HG03439 (cell line): ENCODE measurements at regions not wholly inside any gene's neighbourhood (a gene's known extent, or its start where the extent isn't known, plus 50 kb on each side); places are given as distances from the start of the nearest gene placed in this dataset.
A peak's percentile ranks its signal among the peaks of the same experiment; 100 is the strongest.
"Not testable (repeated sequence)": the region's sequence is repeated elsewhere in the genome, so short reads cannot be mapped to it uniquely, and the experiment has no call there.

Source experiments
- ATAC-seq: cut with Tn5 transposase; IDR thresholded peaks from one replicate; pipeline ENCODE4 v1.9.1; 2021; ENCODE audit warnings: mild to moderate bottlenecking, moderate library complexity; ENCODE audit not compliant: unreplicated experiment

DNA sequence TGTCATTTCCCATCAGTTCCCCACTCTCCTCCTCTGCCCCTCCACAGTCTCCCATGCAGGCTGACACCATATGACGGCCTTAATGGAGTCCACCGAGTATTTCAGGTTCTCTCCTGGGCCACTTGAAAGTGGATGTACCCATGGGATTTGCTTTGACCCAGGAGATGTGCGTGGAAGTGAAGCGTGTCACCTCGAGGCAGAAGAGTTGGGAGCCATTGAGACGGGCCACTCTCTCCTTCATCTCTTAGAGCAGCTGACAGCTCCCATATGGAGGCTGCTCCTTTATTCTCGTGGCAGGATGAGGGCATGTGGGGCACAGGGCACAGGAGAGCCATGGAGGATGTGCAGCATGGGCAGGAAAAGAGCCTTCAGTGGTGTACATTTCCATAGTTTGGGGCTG lies 144.7 kb upstream of the CRYM start:
- ATAC-seq, result not testable (repeated sequence)

GRCh38 chr16:21404699-21405098 lies 126.6 kb upstream of the CRYM start:
- ATAC-seq, result not testable (repeated sequence)

DNA sequence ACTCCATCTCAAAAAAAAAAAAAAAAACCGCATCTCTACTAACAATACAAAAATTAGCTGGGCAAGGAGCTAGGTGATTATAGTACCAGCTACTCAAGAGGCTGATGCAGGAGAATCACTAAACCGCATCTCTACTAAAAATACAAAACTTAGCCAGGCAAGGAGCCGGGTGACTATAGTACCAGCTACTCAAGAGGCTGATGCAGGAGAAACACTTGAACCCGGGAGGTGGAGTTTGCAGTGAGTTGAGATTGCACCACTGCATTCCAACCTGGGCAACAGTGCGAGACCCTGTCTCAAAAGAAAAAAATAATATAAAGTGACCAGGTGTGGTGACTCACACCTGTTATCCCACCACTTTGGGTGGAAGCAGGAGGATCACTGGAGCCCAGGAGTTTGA lies 119.8 kb upstream of the CRYM start:
- not testable (repeated sequence) for ATAC-seq

DNA sequence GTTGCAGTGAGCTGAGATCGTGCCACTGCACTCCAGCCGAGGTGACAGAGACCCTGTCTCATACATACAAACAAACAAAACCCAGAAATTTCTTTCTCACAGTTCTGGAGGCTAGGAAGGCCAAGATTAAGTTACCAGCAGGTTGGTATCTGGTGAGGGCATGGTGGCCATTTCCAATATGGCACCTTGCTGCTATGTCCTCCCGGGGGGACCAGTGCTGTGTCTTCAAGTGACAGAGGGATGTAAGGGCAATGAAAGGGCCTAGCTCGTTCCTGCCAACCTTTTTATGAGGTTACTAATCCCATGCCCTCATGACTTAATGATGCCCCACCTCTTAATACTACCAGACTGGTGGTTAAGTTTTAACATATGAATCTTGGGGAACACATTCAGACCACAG lies 118.5 kb upstream of the CRYM start:
- not testable (repeated sequence) for ATAC-seq

- not testable (repeated sequence) for ATAC-seq
These were observed 112.5 kb upstream of the CRYM start for GRCh38 chr16:21390634-21391033.

- not testable (repeated sequence) for ATAC-seq
These were observed 111.8 kb upstream of the CRYM start for GRCh38 chr16:21389860-21390259.

DNA sequence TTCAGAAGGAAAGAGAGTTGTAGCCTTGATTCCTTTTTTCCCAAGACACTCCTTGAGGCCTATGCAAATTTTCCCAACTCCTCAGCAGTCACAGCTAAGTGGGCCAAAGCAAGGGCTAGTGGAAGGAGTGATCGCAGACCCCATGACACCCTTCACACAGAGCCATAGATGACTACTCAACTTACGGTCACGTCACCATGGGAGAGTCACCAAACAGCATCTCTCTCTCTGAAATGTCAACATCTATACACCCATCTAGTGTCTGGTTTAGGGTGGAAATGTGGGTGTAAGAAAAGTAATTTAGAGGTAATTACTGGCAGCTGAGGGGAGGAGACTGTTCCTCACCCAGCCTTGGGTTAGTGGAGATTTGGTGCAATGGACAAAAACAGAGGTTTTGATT lies 109.7 kb upstream of the CRYM start:
- not testable (repeated sequence) for ATAC-seq

- ATAC-seq, result not testable (repeated sequence)
These were observed 108.3 kb upstream of the CRYM start for GRCh38 chr16:21386201-21386915.

- ATAC-seq, result not testable (repeated sequence)
These were observed 105.6 kb upstream of the CRYM start for GRCh38 chr16:21383682-21384081.

DNA sequence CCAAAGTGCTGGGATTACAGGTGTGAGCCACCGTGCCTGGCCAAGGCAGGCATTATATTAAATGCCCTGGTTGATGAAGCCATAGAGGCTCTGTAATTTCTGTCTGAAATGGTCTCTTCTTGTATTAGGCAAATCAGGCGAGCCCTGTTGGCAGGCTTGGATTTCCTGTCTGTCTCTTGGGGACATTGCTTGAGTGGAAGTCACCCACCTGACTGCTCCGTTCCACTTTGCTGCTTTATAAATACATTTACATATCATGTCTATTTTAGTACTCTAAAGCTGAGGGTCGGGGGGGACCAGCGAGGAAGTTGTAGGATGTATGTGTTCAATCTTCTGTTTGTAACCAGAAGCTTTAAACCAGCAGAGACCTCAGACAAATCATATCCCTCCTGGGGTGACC lies 101.6 kb upstream of the CRYM start:
- not testable (repeated sequence) for ATAC-seq

- ATAC-seq, result not testable (repeated sequence)
These were observed 98.3 kb upstream of the CRYM start for GRCh38 chr16:21376196-21376899.

- ATAC-seq, result not testable (repeated sequence)
These were observed 97.2 kb upstream of the CRYM start for GRCh38 chr16:21375334-21375733.

DNA sequence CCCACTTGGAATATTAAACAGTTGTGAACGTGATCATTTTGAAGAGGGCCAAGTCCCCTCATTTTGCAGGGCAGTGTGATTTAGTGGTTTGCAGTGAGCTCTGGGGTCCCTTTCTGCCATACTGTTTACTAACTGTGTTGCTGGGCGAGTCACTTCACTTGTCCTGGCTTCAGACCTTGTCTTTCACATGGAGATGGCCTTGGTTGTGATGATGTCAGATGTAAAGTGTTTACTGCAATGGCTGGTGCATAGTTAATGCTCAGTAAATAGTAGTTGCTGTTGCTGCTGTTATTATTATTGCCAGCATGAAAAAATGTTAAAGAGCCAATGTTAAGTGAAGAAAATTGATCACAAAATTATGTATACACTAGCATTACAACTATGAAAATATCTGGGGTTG lies 95.4 kb upstream of the CRYM start:
- ATAC-seq, result not testable (repeated sequence)

GRCh38 chr16:21372862-21373261 lies 94.8 kb upstream of the CRYM start:
- not testable (repeated sequence) for ATAC-seq

GRCh38 chr16:21372162-21372835 lies 94.2 kb upstream of the CRYM start:
- not testable (repeated sequence) for ATAC-seq

- not testable (repeated sequence) for ATAC-seq
These were observed 92.7 kb upstream of the CRYM start for GRCh38 chr16:21370791-21371190.

- not testable (repeated sequence) for ATAC-seq
These were observed 91.2 kb upstream of the CRYM start for GRCh38 chr16:21368973-21369942.

- not testable (repeated sequence) for ATAC-seq
These were observed 89.8 kb upstream of the CRYM start for GRCh38 chr16:21367733-21368421.

DNA sequence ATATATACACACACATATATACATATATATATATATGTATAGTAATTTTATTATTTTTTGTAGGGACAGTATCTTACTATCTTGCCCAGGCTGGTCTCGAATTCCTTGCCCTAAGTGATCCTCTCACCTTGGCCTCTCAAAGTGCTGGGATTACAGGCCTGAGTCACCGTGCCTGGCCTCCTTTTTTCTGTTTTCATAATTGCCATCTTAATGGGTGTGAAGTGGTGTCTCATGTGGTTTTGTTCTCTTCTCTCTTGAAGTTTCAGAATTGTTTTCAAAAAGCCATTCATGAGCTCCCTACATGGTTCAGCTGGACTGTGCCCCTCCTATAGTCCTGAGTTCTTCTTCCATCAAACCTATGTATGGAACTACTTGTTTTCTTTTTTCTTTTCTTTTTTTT lies 88.9 kb upstream of the CRYM start:
- peak; percentile 44 for ATAC-seq

- not testable (repeated sequence) for ATAC-seq
These were observed 87.5 kb upstream of the CRYM start for GRCh38 chr16:21365541-21365940.
